ENCODE measurements at regions not wholly inside any gene's neighbourhood (a gene's known extent, or its start where the extent isn't known, plus 50 kb on each side); places are given as distances from the start of the nearest gene placed in this dataset.

DNA sequence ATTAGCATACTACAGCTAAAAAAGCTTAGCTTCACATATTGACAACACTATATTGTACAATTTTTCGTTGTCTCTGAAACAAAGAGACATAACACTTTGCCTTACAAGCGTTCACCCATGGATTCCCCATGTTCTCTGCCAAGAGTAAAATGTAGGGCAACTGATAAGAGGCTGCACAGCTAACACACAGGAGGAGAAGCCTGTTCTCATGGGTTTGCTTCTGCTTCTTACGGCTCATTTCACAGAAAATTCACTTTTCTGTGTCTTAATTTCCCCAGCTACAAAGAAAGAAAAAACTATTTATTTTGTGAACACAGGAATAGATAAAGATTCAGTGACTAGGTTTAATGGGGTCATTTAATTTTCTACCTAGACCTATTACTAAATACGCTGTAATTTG lies 182.8 kb upstream of the DLGAP1 start:
- TF ChIP-seq, protein P1, sequence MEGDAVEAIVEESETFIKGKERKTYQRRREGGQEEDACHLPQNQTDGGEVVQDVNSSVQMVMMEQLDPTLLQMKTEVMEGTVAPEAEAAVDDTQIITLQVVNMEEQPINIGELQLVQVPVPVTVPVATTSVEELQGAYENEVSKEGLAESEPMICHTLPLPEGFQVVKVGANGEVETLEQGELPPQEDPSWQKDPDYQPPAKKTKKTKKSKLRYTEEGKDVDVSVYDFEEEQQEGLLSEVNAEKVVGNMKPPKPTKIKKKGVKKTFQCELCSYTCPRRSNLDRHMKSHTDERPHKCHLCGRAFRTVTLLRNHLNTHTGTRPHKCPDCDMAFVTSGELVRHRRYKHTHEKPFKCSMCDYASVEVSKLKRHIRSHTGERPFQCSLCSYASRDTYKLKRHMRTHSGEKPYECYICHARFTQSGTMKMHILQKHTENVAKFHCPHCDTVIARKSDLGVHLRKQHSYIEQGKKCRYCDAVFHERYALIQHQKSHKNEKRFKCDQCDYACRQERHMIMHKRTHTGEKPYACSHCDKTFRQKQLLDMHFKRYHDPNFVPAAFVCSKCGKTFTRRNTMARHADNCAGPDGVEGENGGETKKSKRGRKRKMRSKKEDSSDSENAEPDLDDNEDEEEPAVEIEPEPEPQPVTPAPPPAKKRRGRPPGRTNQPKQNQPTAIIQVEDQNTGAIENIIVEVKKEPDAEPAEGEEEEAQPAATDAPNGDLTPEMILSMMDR (IDR thresholded peaks at IDR 0.05): no peak
- TF ChIP-seq POLR2A (IDR thresholded peaks at IDR 0.05): no peak
